CD8-positive, alpha-beta memory T cell (primary cell): ENCODE measurements at regions not wholly inside any gene's neighbourhood (a gene's known extent, or its start where the extent isn't known, plus 50 kb on each side); places are given as distances from the start of the nearest gene placed in this dataset.
"Not testable (repeated sequence)": the region's sequence is repeated elsewhere in the genome, so short reads cannot be mapped to it uniquely, and the experiment has no call there.

ENCODE experiments used
- CTCF ChIA-PET: fragments of 350-600 bp; sonication (Branson Sonifier 250); formaldehyde crosslinking; loops from one replicate; lab custom pipeline; 2021; ENCODE audit warnings: antibody characterized with exemption; lab: Charles Lee
- POLR2A ChIA-PET: fragments of 350-600 bp; sonication (Branson Sonifier 250); formaldehyde crosslinking; loops from one replicate; lab custom pipeline; 2021; ENCODE audit warnings: antibody characterized with exemption; lab: Charles Lee
- DNase-seq, 5 donors: peaks; one replicate each; pipeline versions ENCODE4 v3.0.0 to v3.0.0-alpha.2; 2020 to 2022; ENCODE audit warnings: mixed read lengths in 1 of 5
- H3K27ac ChIP-seq: one replicate; pipeline ENCODE4 v1.7.0; 2013; ENCODE audit warnings: low read depth, mild to moderate bottlenecking, low read length, moderate library complexity
- H3K27me3 ChIP-seq: 2 replicates; pipeline ENCODE4 v1.7.0; 2013; ENCODE audit warnings: low read length, mild to moderate bottlenecking; ENCODE audit not compliant: insufficient read depth, poor library complexity, severe bottlenecking
- H3K36me3 ChIP-seq: 2 replicates; pipeline ENCODE4 v1.7.0; 2013; ENCODE audit warnings: mild to moderate bottlenecking, low read length, moderate library complexity; ENCODE audit not compliant: insufficient read depth
- H3K4me1 ChIP-seq: 2 replicates; pipeline ENCODE4 v1.7.0; 2013; ENCODE audit warnings: mild to moderate bottlenecking, low read length, moderate library complexity; ENCODE audit not compliant: insufficient read depth
- H3K4me3 ChIP-seq: 2 replicates; pipeline ENCODE4 v1.7.0; 2013; ENCODE audit warnings: mild to moderate bottlenecking, low read length
- H3K9me3 ChIP-seq: 2 replicates; pipeline ENCODE4 v1.7.0; 2013; ENCODE audit warnings: mild to moderate bottlenecking, low read length
- H3K27ac Mint-ChIP-seq, 8 donors: one replicate each; pipeline ENCODE4 v1.8.0; 2020 to 2021; ENCODE audit warnings: mixed read lengths in 8 of 8, mild to moderate bottlenecking in 6 of 8, inconsistent platforms in 3 of 8, moderate library complexity in 3 of 8
- H3K27me3 Mint-ChIP-seq, 2 donors: one replicate each; pipeline ENCODE4 v1.8.0; 2020 to 2021; ENCODE audit warnings: mixed read lengths in 2 of 2, mild to moderate bottlenecking in 1 of 2, moderate library complexity in 1 of 2
- H3K36me3 Mint-ChIP-seq, 3 donors: one replicate each; pipeline ENCODE4 v1.8.0; 2020 to 2021; ENCODE audit warnings: mixed read lengths in 3 of 3, inconsistent platforms in 1 of 3, mild to moderate bottlenecking in 1 of 3
- H3K4me1 Mint-ChIP-seq, 3 donors: one replicate each; pipeline ENCODE4 v1.8.0; 2020 to 2021; ENCODE audit warnings: mixed read lengths in 3 of 3, inconsistent platforms in 1 of 3, mild to moderate bottlenecking in 1 of 3
- H3K4me3 Mint-ChIP-seq, 7 donors: one replicate each; pipeline ENCODE4 v1.8.0; 2020 to 2021; ENCODE audit warnings: mixed read lengths in 7 of 7, mild to moderate bottlenecking in 6 of 7, moderate library complexity in 4 of 7, inconsistent platforms in 2 of 7
- H3K9me3 Mint-ChIP-seq, 5 donors: one replicate each; pipeline ENCODE4 v1.8.0; 2020 to 2022; ENCODE audit warnings: mixed read lengths in 5 of 5, mild to moderate bottlenecking in 3 of 5, moderate library complexity in 2 of 5, inconsistent platforms in 1 of 5

DNA sequence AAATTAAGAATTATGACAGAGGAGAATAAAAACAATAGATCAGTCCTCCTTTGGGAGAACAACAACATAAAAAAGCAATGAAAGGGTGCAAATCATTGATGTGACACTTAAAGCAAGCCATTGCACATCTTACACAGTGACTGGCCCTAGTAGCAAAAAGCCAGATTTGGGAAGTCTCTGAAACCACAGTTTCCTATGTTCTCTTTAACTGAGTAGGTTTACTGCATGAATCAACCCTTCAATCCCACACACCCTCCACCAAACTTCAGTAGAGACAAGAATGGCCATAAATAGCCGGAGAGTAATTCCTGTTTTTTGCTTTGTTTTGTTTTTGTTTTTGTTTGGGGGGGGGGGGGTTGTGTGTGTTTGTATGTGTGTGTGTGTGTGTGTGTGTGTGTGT is 180.8 kb downstream of the VEGFC start:
- Mint-ChIP-seq H3K27me3 (no peaks in the 10 kb centered on the region), H3K27ac (no peak overlapping the region), H3K4me3 (no peak overlapping the region), H3K9me3 (peaks cover 0 to 5% (median 2%) of the 10 kb centered on the region in 5 donors), H3K4me1 (no peaks in the 10 kb centered on the region), H3K36me3 (no peaks in the 10 kb centered on the region)
- H3K27ac ChIP-seq = no peak overlapping the region
- ChIA-PET POLR2A (no interaction called here), CTCF (no interaction called here)
- no peaks in the 10 kb centered on the region for H3K27me3 ChIP-seq
- H3K4me3 ChIP-seq = no peak overlapping the region
- H3K36me3 ChIP-seq = no peaks in the 10 kb centered on the region
- no peaks in the 10 kb centered on the region for H3K9me3 ChIP-seq
- H3K4me1 ChIP-seq = no peaks in the 10 kb centered on the region
- no peak for DNase-seq

DNA sequence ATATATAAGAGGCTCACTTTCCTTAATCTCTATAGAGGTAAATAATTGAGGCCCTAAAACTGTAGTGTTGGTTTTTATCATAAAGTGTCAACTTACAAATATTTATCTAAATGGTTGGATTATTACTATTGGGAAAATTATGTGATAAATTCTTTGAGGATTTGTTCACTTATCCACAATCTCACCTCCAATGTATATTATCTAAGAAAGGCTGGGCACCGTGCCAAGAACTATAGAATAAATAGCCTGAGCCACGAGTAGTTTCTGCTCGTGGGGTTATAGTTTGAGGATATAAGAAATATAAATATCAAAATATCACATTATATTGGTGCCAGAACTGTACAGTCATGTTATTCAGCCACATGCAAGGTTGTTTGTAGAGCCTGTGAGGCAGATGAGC is 177.9 kb downstream of the VEGFC start:
- Mint-ChIP-seq H3K4me3 (no peak overlapping the region), H3K4me1 (no peaks in the 10 kb centered on the region), H3K27me3 (peaks cover 0 to 3% of the 10 kb centered on the region in 2 donors), H3K27ac (no peak overlapping the region), H3K36me3 (no peaks in the 10 kb centered on the region), H3K9me3 (peaks cover 0 to 13% (median 0%) of the 10 kb centered on the region in 5 donors)
- Histone ChIP-seq H3K4me3 (no peak overlapping the region), H3K4me1 (no peaks in the 10 kb centered on the region), H3K36me3 (no peaks in the 10 kb centered on the region), H3K27me3 (no peaks in the 10 kb centered on the region), H3K27ac (no peak overlapping the region), H3K9me3 (no peaks in the 10 kb centered on the region)
- POLR2A ChIA-PET = no interaction called here
- CTCF ChIA-PET = no interaction called here
- no peak for DNase-seq

DNA sequence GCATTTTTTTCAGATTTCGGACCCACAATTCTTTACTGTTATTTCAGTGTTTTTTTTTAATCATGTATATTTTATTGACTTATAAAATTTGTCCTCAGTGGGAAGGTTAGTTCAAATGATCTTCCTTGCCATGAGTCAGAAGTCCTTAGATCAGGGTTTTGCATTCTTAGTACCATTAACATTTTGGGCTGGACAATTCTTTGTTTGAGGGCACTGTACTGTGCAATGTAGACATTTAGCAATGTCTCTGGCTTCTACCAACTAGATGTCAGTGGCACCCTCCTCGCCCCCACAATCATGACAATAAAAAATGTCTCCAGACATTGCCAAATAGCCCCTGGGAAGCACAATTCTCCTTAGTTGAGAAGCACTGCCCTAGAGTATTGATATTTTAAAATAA is 176.6 kb downstream of the VEGFC start:
- no peak for DNase-seq
- H3K4me3 ChIP-seq = no peak overlapping the region
- Mint-ChIP-seq H3K27ac (no peak overlapping the region), H3K9me3 (peaks cover 0 to 13% (median 0%) of the 10 kb centered on the region in 5 donors), H3K27me3 (peaks cover 0 to 3% of the 10 kb centered on the region in 2 donors), H3K4me3 (no peak overlapping the region), H3K36me3 (no peaks in the 10 kb centered on the region), H3K4me1 (no peaks in the 10 kb centered on the region)
- H3K27ac ChIP-seq = no peak overlapping the region
- CTCF ChIA-PET = no interaction called here
- H3K36me3 ChIP-seq = no peaks in the 10 kb centered on the region
- no peaks in the 10 kb centered on the region for H3K4me1 ChIP-seq
- POLR2A ChIA-PET = no interaction called here
- no peaks in the 10 kb centered on the region for H3K9me3 ChIP-seq
- H3K27me3 ChIP-seq = no peaks in the 10 kb centered on the region

DNA sequence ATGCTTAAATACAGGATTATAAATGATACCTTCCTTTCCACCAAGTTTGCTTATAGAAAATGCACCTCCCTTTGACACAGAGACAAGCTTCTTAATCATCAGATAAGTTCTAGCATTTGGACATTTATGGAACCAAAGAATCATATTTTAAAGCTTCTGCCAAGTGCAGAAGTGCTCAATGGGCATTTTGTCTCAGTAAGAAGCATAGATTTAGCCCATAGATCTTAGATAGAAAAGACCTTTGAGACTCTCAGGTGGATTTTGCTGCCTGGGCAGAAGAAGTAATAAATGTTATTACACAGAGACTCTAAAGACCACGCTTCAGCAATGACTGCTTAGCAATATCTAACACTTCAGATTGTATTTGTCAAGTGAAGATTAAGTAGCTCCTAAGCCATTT is 174.6 kb downstream of the VEGFC start:
- H3K27me3 Mint-ChIP-seq = peaks cover 0 to 3% of the 10 kb centered on the region in 2 donors
- H3K27me3 ChIP-seq = no peaks in the 10 kb centered on the region
- ChIA-PET CTCF (no interaction called here), POLR2A (no interaction called here)
- H3K9me3 ChIP-seq = no peaks in the 10 kb centered on the region
- H3K36me3 ChIP-seq = no peaks in the 10 kb centered on the region
- no peak overlapping the region for H3K27ac Mint-ChIP-seq
- H3K36me3 Mint-ChIP-seq = no peaks in the 10 kb centered on the region
- H3K4me3 Mint-ChIP-seq = no peak overlapping the region
- no peak overlapping the region for H3K27ac ChIP-seq
- no peak overlapping the region for H3K4me3 ChIP-seq
- H3K9me3 Mint-ChIP-seq = peaks cover 0 to 13% (median 0%) of the 10 kb centered on the region in 5 donors
- no peaks in the 10 kb centered on the region for H3K4me1 Mint-ChIP-seq
- H3K4me1 ChIP-seq = no peaks in the 10 kb centered on the region
- DNase-seq = no peak

GRCh38 chr4:176619430-176619829 is 173.3 kb downstream of the VEGFC start:
- Mint-ChIP-seq H3K27ac (no peak overlapping the region), H3K27me3 (peaks cover 0 to 3% of the 10 kb centered on the region in 2 donors), H3K4me1 (no peaks in the 10 kb centered on the region), H3K4me3 (no peak overlapping the region), H3K9me3 (peaks cover 0 to 13% (median 0%) of the 10 kb centered on the region in 5 donors), H3K36me3 (no peaks in the 10 kb centered on the region)
- H3K36me3 ChIP-seq = no peaks in the 10 kb centered on the region
- ChIA-PET POLR2A (no interaction called here), CTCF (no interaction called here)
- DNase-seq = no peak
- H3K27me3 ChIP-seq = no peaks in the 10 kb centered on the region
- no peaks in the 10 kb centered on the region for H3K9me3 ChIP-seq
- no peaks in the 10 kb centered on the region for H3K4me1 ChIP-seq
- no peak overlapping the region for H3K27ac ChIP-seq
- no peak overlapping the region for H3K4me3 ChIP-seq

- no peak overlapping the region for H3K4me3 Mint-ChIP-seq
- no peaks in the 10 kb centered on the region for H3K36me3 Mint-ChIP-seq
- Histone ChIP-seq H3K4me3 (no peak overlapping the region), H3K36me3 (no peaks in the 10 kb centered on the region), H3K4me1 (no peaks in the 10 kb centered on the region), H3K27ac (no peak overlapping the region), H3K9me3 (no peaks in the 10 kb centered on the region), H3K27me3 (no peaks in the 10 kb centered on the region)
- H3K4me1 Mint-ChIP-seq = no peaks in the 10 kb centered on the region
- CTCF ChIA-PET = no interaction called here
- no peak overlapping the region for H3K27ac Mint-ChIP-seq
- H3K9me3 Mint-ChIP-seq = peaks cover 0 to 11% (median 2%) of the 10 kb centered on the region in 5 donors
- DNase-seq = no peak
- H3K27me3 Mint-ChIP-seq = peaks cover 0 to 3% of the 10 kb centered on the region in 2 donors
- POLR2A ChIA-PET = no interaction called here
These were observed 170.3 kb downstream of the VEGFC start for GRCh38 chr4:176622251-176622948.

DNA sequence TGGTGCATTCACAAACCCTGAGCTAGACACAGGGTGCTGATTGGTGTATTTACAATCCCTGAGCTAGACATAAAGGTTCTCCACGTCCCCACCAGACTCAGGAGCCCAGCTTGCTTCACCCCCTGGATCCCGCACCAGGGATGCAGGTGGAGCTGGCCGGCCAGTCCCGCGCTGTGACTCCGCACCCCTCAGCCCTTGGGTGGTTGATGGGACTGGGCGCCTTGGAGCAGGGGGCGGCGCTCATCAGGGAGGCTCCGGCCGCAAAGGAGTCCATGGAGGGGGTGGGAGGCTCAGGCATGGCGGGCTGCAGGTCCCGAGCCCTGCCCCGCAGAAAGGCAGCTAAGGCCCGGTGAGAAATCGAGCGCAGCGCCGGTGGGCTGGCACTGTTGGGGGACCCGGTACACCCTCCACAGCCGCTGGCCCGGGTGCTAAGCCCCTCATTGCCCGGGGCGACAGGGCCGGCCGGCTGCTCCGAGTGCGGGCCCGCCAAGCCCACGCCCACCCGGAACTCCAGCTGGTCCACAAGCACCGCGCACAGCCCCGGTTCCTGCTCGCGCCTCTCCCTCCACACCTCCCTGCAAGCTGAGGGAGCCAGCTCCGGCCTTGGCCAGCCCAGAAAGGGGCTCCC is 167.6 kb downstream of the VEGFC start:
- H3K36me3 Mint-ChIP-seq, H3K27me3 Mint-ChIP-seq, H3K4me1 ChIP-seq, POLR2A ChIA-PET, CTCF ChIA-PET, H3K27me3 ChIP-seq, H3K4me3 ChIP-seq, H3K9me3 Mint-ChIP-seq, H3K4me1 Mint-ChIP-seq, H3K9me3 ChIP-seq, H3K36me3 ChIP-seq, H3K4me3 Mint-ChIP-seq, H3K27ac Mint-ChIP-seq, H3K27ac ChIP-seq: not testable (repeated sequence)
- DNase-seq = peak in 1 of 5 donors; percentile 43

GRCh38 chr4:176627916-176628315 is 164.8 kb downstream of the VEGFC start:
- Mint-ChIP-seq H3K4me3 (no peak overlapping the region), H3K27ac (no peak overlapping the region), H3K36me3 (no peaks in the 10 kb centered on the region), H3K9me3 (peaks cover 0 to 13% (median 6%) of the 10 kb centered on the region in 5 donors), H3K27me3 (no peaks in the 10 kb centered on the region), H3K4me1 (no peaks in the 10 kb centered on the region)
- Histone ChIP-seq H3K36me3 (no peaks in the 10 kb centered on the region), H3K27ac (no peak overlapping the region), H3K9me3 (no peaks in the 10 kb centered on the region), H3K4me1 (no peaks in the 10 kb centered on the region), H3K4me3 (no peak overlapping the region), H3K27me3 (no peaks in the 10 kb centered on the region)
- POLR2A ChIA-PET = no interaction called here
- CTCF ChIA-PET = no interaction called here
- DNase-seq = no peak
